Keratinocyte (primary cell): ENCODE measurements at regions not wholly inside any gene's neighbourhood (a gene's known extent, or its start where the extent isn't known, plus 50 kb on each side); places are given as distances from the start of the nearest gene placed in this dataset.
A peak's percentile ranks its signal among the peaks of the same experiment; 100 is the strongest.

Experiments used
- DNase-seq: peaks from one replicate; pipeline ENCODE4 v3.0.0-alpha.2; 2011; ENCODE audit warnings: low read depth, missing footprints, low spot score
- FAIRE-seq: peaks from 2 replicates; lab custom pipeline; 2011; peaks lifted over from hg19 to GRCh38; lab: Jason Lieb, UNC
- H2AFZ ChIP-seq: 2 replicates; pipeline ENCODE4 v1.6.0; 2012; ENCODE audit warnings: low read length, control low read depth, inconsistent platforms; ENCODE audit not compliant: control insufficient read depth
- H3K27ac ChIP-seq: 2 replicates; pipeline ENCODE4 v1.5.1; 2011; ENCODE audit warnings: low read length; ENCODE audit not compliant: control insufficient read depth, insufficient read depth
- H3K27me3 ChIP-seq: 3 replicates; pipeline ENCODE4 v1.6.0; 2011; ENCODE audit warnings: low read length; ENCODE audit not compliant: control insufficient read depth, insufficient read depth; ENCODE audit errors: extremely low read depth
- H3K36me3 ChIP-seq, 2 experiments: 2 replicates in 1 of 2; 3 replicates in 1 of 2; pipeline ENCODE4 v1.5.1; 2011; ENCODE audit warnings: low read length in 2 of 2, mild to moderate bottlenecking in 1 of 2; ENCODE audit not compliant: control insufficient read depth in 2 of 2, insufficient read depth in 2 of 2; ENCODE audit errors: extremely low read depth in 1 of 2
- H3K4me1 ChIP-seq: 3 replicates; pipeline ENCODE4 v1.5.1; 2011; ENCODE audit warnings: low read length; ENCODE audit not compliant: control insufficient read depth, insufficient read depth; ENCODE audit errors: extremely low read depth
- H3K4me2 ChIP-seq: 3 replicates; pipeline ENCODE4 v1.6.0; 2011; ENCODE audit warnings: low read depth, low read length; ENCODE audit not compliant: control insufficient read depth, insufficient read depth; ENCODE audit errors: extremely low read depth
- H3K4me3 ChIP-seq, 3 experiments: fragments of 200-600 bp in 1 of 3; sonication (generic) in 1 of 3; 2 replicates in 2 of 3; 3 replicates in 1 of 3; pipeline ENCODE4 v1.5.1; 2011 to 2016; ENCODE audit warnings: low read length in 3 of 3, mild to moderate bottlenecking in 3 of 3, control low read depth in 2 of 3, inconsistent platforms in 1 of 3, low read depth in 1 of 3, mixed read lengths in 1 of 3, mixed run types in 1 of 3, moderate library complexity in 1 of 3; ENCODE audit not compliant: control insufficient read depth in 2 of 3, insufficient read depth in 2 of 3; ENCODE audit errors: extremely low read depth in 1 of 3
- H3K79me2 ChIP-seq: 2 replicates; pipeline ENCODE4 v1.6.0; 2012; ENCODE audit warnings: low read length; ENCODE audit not compliant: control insufficient read depth, insufficient read depth
- H3K9ac ChIP-seq: 3 replicates; pipeline ENCODE4 v1.6.0; 2011; ENCODE audit warnings: low read length; ENCODE audit not compliant: control insufficient read depth, insufficient read depth; ENCODE audit errors: extremely low read depth
- H3K9me1 ChIP-seq: 3 replicates; pipeline ENCODE4 v1.6.0; 2011; ENCODE audit warnings: low read length; ENCODE audit not compliant: control insufficient read depth, insufficient read depth; ENCODE audit errors: extremely low read depth
- H3K9me3 ChIP-seq: 2 replicates; pipeline ENCODE4 v1.5.1; 2012; ENCODE audit warnings: low read depth, low read length; ENCODE audit not compliant: control insufficient read depth
- H4K20me1 ChIP-seq: 3 replicates; pipeline ENCODE4 v1.6.0; 2011; ENCODE audit warnings: low read length; ENCODE audit not compliant: control insufficient read depth, insufficient read depth; ENCODE audit errors: extremely low read depth
- CTCF ChIP-seq, 3 experiments: IDR thresholded peaks in 1 of 3; conservative IDR thresholded peaks in 1 of 3; optimal IDR thresholded peaks in 1 of 3; 2 replicates in 2 of 3; 3 replicates in 1 of 3; pipeline versions ENCODE3 to v1.5.1; 2011; ENCODE audit warnings: low read length in 3 of 3, mild to moderate bottlenecking in 3 of 3, moderate library complexity in 2 of 3, control low read depth in 1 of 3, inconsistent platforms in 1 of 3; ENCODE audit not compliant: insufficient read depth in 2 of 3; ENCODE audit errors: extremely low read depth in 1 of 3
- EZH2 ChIP-seq: IDR thresholded peaks from one replicate; pipeline ENCODE4 v1.6.1; 2012; ENCODE audit warnings: inconsistent platforms, mild to moderate bottlenecking, low read length, moderate library complexity
- dilution Hi-C: fragments of 300-500 bp; cut with MboI; formaldehyde crosslinking; loops from one replicate; pipeline ENCODE4 v1.7.0; 2020; ENCODE audit warnings: low sequenced_read_pairs; ENCODE audit not compliant: extremely low pct_ligation_motif_present

DNA sequence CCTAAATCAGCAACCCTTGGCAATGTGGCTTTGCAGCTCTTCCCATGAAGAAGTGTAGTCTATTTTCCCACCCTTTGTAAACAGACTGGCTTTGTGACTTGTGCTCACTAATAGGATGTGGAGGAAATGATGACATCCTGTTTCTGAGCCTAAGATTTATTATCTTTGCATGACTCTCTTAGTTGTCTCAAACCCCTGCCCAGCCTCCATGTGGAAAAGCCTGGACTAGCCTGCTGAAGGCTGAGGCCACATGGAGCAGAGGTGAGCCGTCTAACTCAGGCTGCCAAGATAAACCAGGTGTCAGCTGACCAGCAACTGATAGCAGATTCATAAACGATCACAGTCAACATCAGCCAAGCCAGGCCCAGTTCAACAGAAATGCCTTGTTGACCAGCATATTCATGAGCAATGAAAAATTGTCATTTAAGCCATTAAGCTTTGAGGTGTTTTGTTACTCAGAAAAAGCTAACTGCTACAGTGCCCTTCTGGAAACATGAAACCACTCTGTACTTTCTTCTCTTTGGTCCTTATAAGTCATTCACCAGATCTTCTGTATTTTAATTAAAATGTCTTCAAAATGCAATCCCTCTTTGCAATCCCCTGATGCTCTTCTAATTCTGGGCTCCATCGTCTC lies 586.3 kb upstream of the ANKRD30A start:
- peaks cover 26% of the 10 kb centered on the region for H3K4me1 ChIP-seq
- H3K9me3 ChIP-seq, result no peaks in the 10 kb centered on the region
- no peaks in the 10 kb centered on the region for H4K20me1 ChIP-seq
- dilution Hi-C loops, result no loop called here
- H3K4me3 ChIP-seq, result no peak overlapping the region
- no peaks in the 10 kb centered on the region for H3K9me1 ChIP-seq
- H3K27ac ChIP-seq, result no peak overlapping the region
- no peaks in the 10 kb centered on the region for H3K27me3 ChIP-seq
- peak; percentile 7 for DNase-seq
- TF ChIP-seq EZH2 (no peak), CTCF (optimal IDR thresholded peaks at IDR 0.05 in 1 of 3, IDR thresholded peaks at IDR 0.05 in 1 of 3, conservative IDR thresholded peaks at IDR 0.05 in 1 of 3; ENCODE audit: extremely low read depth in 1 of 3, insufficient read depth in 2 of 3, low read length in 3 of 3) (peak in 1 of 3 experiments; percentile 34)
- no peaks in the 10 kb centered on the region for H3K36me3 ChIP-seq
- H3K79me2 ChIP-seq, result no peaks in the 10 kb centered on the region
- peak overlapping the region; percentile 37 for H2AFZ ChIP-seq
- no peak overlapping the region for H3K9ac ChIP-seq
- peak; percentile 84 for FAIRE-seq
- peak overlapping the region; percentile 29 for H3K4me2 ChIP-seq

DNA sequence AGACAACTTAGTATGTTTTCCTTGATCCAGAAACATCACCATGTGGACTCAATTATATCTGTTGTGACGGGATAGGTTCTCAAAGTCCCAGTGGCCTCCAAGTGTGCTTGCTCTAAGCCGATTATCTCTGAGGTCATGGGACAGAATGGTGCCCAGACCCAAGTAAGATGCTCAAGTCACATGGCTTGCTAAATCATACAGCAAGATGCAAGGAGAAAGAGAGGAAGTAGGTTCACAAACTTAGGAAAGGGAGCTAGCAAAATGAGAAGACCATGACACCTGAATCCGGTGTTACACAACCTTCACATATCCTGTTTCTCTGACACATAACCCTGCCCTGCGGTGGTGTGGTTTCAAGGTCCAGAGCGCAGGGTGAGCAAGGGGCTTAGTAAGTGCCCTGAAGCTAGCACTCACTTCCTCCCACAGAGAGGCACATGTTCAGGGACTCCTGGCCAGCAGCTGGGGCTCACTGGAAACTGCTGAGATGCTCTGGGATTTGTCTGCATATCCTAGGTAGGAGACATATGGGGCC lies 590.9 kb upstream of the ANKRD30A start:
- FAIRE-seq, result peak; percentile 100
- no peak overlapping the region for H3K4me3 ChIP-seq
- H3K4me1 ChIP-seq, result peaks cover 35% of the 10 kb centered on the region
- H4K20me1 ChIP-seq, result no peaks in the 10 kb centered on the region
- no peaks in the 10 kb centered on the region for H3K9me1 ChIP-seq
- dilution Hi-C loops, result no loop called here
- no peaks in the 10 kb centered on the region for H3K79me2 ChIP-seq
- H3K36me3 ChIP-seq, result no peaks in the 10 kb centered on the region
- H2AFZ ChIP-seq, result peak overlapping the region; percentile 51
- H3K9ac ChIP-seq, result no peak overlapping the region
- peaks cover 2% of the 10 kb centered on the region for H3K9me3 ChIP-seq
- H3K4me2 ChIP-seq, result peak overlapping the region; percentile 45
- H3K27me3 ChIP-seq, result no peaks in the 10 kb centered on the region
- peak overlapping the region; percentile 52 for H3K27ac ChIP-seq
- peak; percentile 95 for DNase-seq
- no peak for TF ChIP-seq EZH2
- TF ChIP-seq CTCF (optimal IDR thresholded peaks at IDR 0.05 in 1 of 3, IDR thresholded peaks at IDR 0.05 in 1 of 3, conservative IDR thresholded peaks at IDR 0.05 in 1 of 3; ENCODE audit: extremely low read depth in 1 of 3, insufficient read depth in 2 of 3, low read length in 3 of 3), result no peak
